GM19025 (cell line): ENCODE measurements at regions not wholly inside any gene's neighbourhood (a gene's known extent, or its start where the extent isn't known, plus 50 kb on each side); places are given as distances from the start of the nearest gene placed in this dataset.
"Not testable (repeated sequence)": the region's sequence is repeated elsewhere in the genome, so short reads cannot be mapped to it uniquely, and the experiment has no call there.

ENCODE experiments used
- ATAC-seq: cut with Tn5 transposase; IDR thresholded peaks from one replicate; pipeline ENCODE4 v1.9.1; 2021; ENCODE audit warnings: mild to moderate bottlenecking, low read depth, moderate library complexity; ENCODE audit not compliant: unreplicated experiment

GRCh38 chr9:28407351-28407750 is 834.1 kb upstream of the C9orf72 start:
- no peak for ATAC-seq

GRCh38 chr9:28409919-28410318 is 836.6 kb upstream of the C9orf72 start:
- no peak for ATAC-seq

- no peak for ATAC-seq
These were observed 837.1 kb upstream of the C9orf72 start for GRCh38 chr9:28410411-28410810.

GRCh38 chr9:28413471-28413870 is 840.2 kb upstream of the C9orf72 start:
- no peak for ATAC-seq

GRCh38 chr9:28423255-28423654 is 850.0 kb upstream of the C9orf72 start:
- ATAC-seq: no peak

GRCh38 chr9:28435456-28435855 is 862.2 kb upstream of the C9orf72 start:
- ATAC-seq: no peak

GRCh38 chr9:28439688-28440087 is 866.4 kb upstream of the C9orf72 start:
- ATAC-seq: no peak

GRCh38 chr9:28443461-28443860 is 870.2 kb upstream of the C9orf72 start:
- ATAC-seq: no peak

GRCh38 chr9:28444637-28445036 is 871.4 kb upstream of the C9orf72 start:
- ATAC-seq: no peak

- no peak for ATAC-seq
These were observed 871.9 kb upstream of the C9orf72 start for GRCh38 chr9:28445211-28445610.

- no peak for ATAC-seq
These were observed 880.6 kb upstream of the C9orf72 start for GRCh38 chr9:28453918-28454317.

GRCh38 chr9:28456861-28457260 is 883.6 kb upstream of the C9orf72 start:
- no peak for ATAC-seq

- no peak for ATAC-seq
These were observed 891.4 kb upstream of the C9orf72 start for GRCh38 chr9:28464481-28465216.

- no peak for ATAC-seq
These were observed 898.0 kb upstream of the C9orf72 start for GRCh38 chr9:28471261-28471660.

GRCh38 chr9:28487561-28487960 is 914.3 kb upstream of the C9orf72 start:
- ATAC-seq: no peak

- ATAC-seq: no peak
These were observed 917.8 kb upstream of the C9orf72 start for GRCh38 chr9:28491121-28491520.

GRCh38 chr9:28498168-28498567 is 924.9 kb upstream of the C9orf72 start:
- ATAC-seq: not testable (repeated sequence)

- no peak for ATAC-seq
These were observed 928.9 kb upstream of the C9orf72 start for GRCh38 chr9:28502189-28502588.

- no peak for ATAC-seq
These were observed 929.5 kb upstream of the C9orf72 start for GRCh38 chr9:28502741-28503140.

GRCh38 chr9:28503573-28503972 is 930.3 kb upstream of the C9orf72 start:
- no peak for ATAC-seq

- no peak for ATAC-seq
These were observed 945.2 kb upstream of the C9orf72 start for GRCh38 chr9:28518439-28518838.

GRCh38 chr9:28524309-28524708 is 951.0 kb upstream of the C9orf72 start:
- not testable (repeated sequence) for ATAC-seq

GRCh38 chr9:28528049-28528448 is 954.8 kb upstream of the C9orf72 start:
- no peak for ATAC-seq
